Uterus (tissue), 2 donors: ENCODE measurements at regions not wholly inside any gene's neighbourhood (a gene's known extent, or its start where the extent isn't known, plus 50 kb on each side); places are given as distances from the start of the nearest gene placed in this dataset.

Experiments
- CTCF ChIP-seq, 4 experiments: fragments of 200-600 bp in 2 of 4; fragments of 450-650 bp in 2 of 4; sonication (generic) in 2 of 4; IDR thresholded peaks; one replicate each; pipeline ENCODE4 v1.5.1; 2016 to 2019; ENCODE audit warnings: antibody characterized with exemption in 4 of 4, mild to moderate bottlenecking in 2 of 4, moderate library complexity in 1 of 4
- POLR2A ChIP-seq, 2 donors: fragments of 450-650 bp; IDR thresholded peaks; one replicate each; pipeline ENCODE4 v1.6.1; 2016; ENCODE audit warnings: antibody characterized with exemption in 2 of 2, mild to moderate bottlenecking in 1 of 2, moderate library complexity in 1 of 2

GRCh38 chr1:112852934-112853333 lies 103.1 kb downstream of the SLC16A1 start:
- TF ChIP-seq CTCF (IDR thresholded peaks at IDR 0.05) (no peak), POLR2A (IDR thresholded peaks at IDR 0.05) (no peak)
